OCI-LY7 (cell line): ENCODE measurements at regions not wholly inside any gene's neighbourhood (a gene's known extent, or its start where the extent isn't known, plus 50 kb on each side); places are given as distances from the start of the nearest gene placed in this dataset.

Experiments used
- BruUV-seq: library from RNA; stranded (reverse); fragments of 400-500 nt; replicated peaks from 2 replicates; lab custom pipeline; 2021; lab: Mats Ljungman, UMichigan
- CTCF ChIA-PET: fragments of 300-600 bp; sonication (Branson Sonifier 250); formaldehyde crosslinking; loops from one replicate; lab custom pipeline; 2022; ENCODE audit warnings: antibody characterized with exemption; ENCODE audit not compliant: unreplicated experiment; lab: Charles Lee
- POLR2A ChIA-PET: fragments of 300-600 bp; sonication (Branson Sonifier 250); formaldehyde crosslinking; loops from one replicate; lab custom pipeline; 2022; ENCODE audit warnings: antibody characterized with exemption; lab: Charles Lee
- DNase-seq: peaks from one replicate; pipeline ENCODE4 v3.0.0-alpha.2; 2015; ENCODE audit warnings: low spot score
- H2AFZ ChIP-seq: fragments of 200-600 bp; sonication (generic), shearing (Covaris generic); 2 replicates; pipeline ENCODE4 v1.6.1; 2014; ENCODE audit warnings: mild to moderate bottlenecking, antibody characterized with exemption, low read length, moderate library complexity
- H3K27ac ChIP-seq: fragments of 200-600 bp; sonication (generic); 2 replicates; pipeline ENCODE4 v1.5.1; 2014; ENCODE audit warnings: mixed run types, low read depth, mild to moderate bottlenecking, moderate library complexity, low read length, inconsistent platforms; ENCODE audit not compliant: poor library complexity, severe bottlenecking
- H3K36me3 ChIP-seq: fragments of 200-600 bp; sonication (generic); 2 replicates; pipeline ENCODE4 v1.6.1; 2014; ENCODE audit warnings: mild to moderate bottlenecking, antibody characterized with exemption, low read length, moderate library complexity, mixed read lengths; ENCODE audit not compliant: insufficient read depth
- H3K4me1 ChIP-seq: fragments of 200-600 bp; sonication (generic); 2 replicates; pipeline ENCODE4 v1.5.1; 2014; ENCODE audit warnings: mild to moderate bottlenecking, low read length; ENCODE audit not compliant: insufficient read depth, poor library complexity, severe bottlenecking
- H3K4me2 ChIP-seq: fragments of 200-600 bp; sonication (generic); 2 replicates; pipeline ENCODE4 v1.6.1; 2014; ENCODE audit warnings: mild to moderate bottlenecking, low read length
- H3K4me3 ChIP-seq: fragments of 200-600 bp; sonication (generic); 2 replicates; pipeline ENCODE4 v1.5.1; 2014; ENCODE audit warnings: mild to moderate bottlenecking, low read depth, low read length; ENCODE audit not compliant: poor library complexity, severe bottlenecking
- H3K79me2 ChIP-seq: fragments of 200-600 bp; sonication (generic); 2 replicates; pipeline ENCODE4 v1.6.1; 2016; ENCODE audit warnings: low read depth, mild to moderate bottlenecking, low read length, moderate library complexity, mixed read lengths; ENCODE audit not compliant: insufficient read depth
- H3K9me2 ChIP-seq: fragments of 200-600 bp; sonication (generic); 2 replicates; pipeline ENCODE4 v1.6.1; 2016; ENCODE audit warnings: mild to moderate bottlenecking, low read length, mixed read lengths; ENCODE audit not compliant: insufficient read depth
- H3K9me3 ChIP-seq: fragments of 200-600 bp; sonication (generic); 2 replicates; pipeline ENCODE4 v1.6.1; 2014; ENCODE audit warnings: mild to moderate bottlenecking, mixed run types, low read length, mixed read lengths
- H4K20me1 ChIP-seq: fragments of 200-600 bp; sonication (generic); 2 replicates; pipeline ENCODE4 v1.6.1; 2014; ENCODE audit warnings: mild to moderate bottlenecking, antibody characterized with exemption, low read length, moderate library complexity, mixed read lengths; ENCODE audit not compliant: insufficient read depth
- CTCF ChIP-seq: fragments of 200-600 bp; sonication (generic); conservative IDR thresholded peaks from 2 replicates; pipeline ENCODE4 v1.5.1; 2014; ENCODE audit warnings: mild to moderate bottlenecking, antibody characterized with exemption, low read length, moderate library complexity, mixed read lengths
- EZH2phosphoT487 ChIP-seq: fragments of 200-600 bp; sonication (generic); IDR thresholded peaks from 2 replicates; pipeline ENCODE4 v1.6.1; 2018; ENCODE audit warnings: low read depth, borderline replicate concordance, mild to moderate bottlenecking, mixed run types, antibody characterized with exemption, low read length, moderate library complexity, mixed read lengths
- intact Hi-C: fragments of 100-400 bp; cut with micrococcal nuclease; formaldehyde crosslinking; loops from one replicate; pipeline ENCODE4 v1.10.0; 2022; ENCODE audit not compliant: unreplicated experiment

GRCh38 chr15:77865701-77866100, 211.8 kb downstream of the TBC1D2B start:
- Histone ChIP-seq H3K4me1 (no peaks in the 10 kb centered on the region), H3K4me2 (no peak overlapping the region), H3K9me3 (no peaks in the 10 kb centered on the region), H4K20me1 (no peaks in the 10 kb centered on the region), H3K4me3 (no peak overlapping the region), H3K79me2 (no peaks in the 10 kb centered on the region), H2AFZ (no peak overlapping the region), H3K9me2 (no peaks in the 10 kb centered on the region), H3K36me3 (no peaks in the 10 kb centered on the region), H3K27ac (no peak overlapping the region)
- TF ChIP-seq EZH2phosphoT487 = no peak
- TF ChIP-seq CTCF = no peak
- intact Hi-C loops = no loop called here
- ChIA-PET CTCF (no interaction called here), POLR2A (no interaction called here)
- no TSS peak for BruUV-seq
- no peak for DNase-seq

GRCh38 chr15:77865106-77865610, 212.4 kb downstream of the TBC1D2B start:
- Histone ChIP-seq H3K36me3 (no peaks in the 10 kb centered on the region), H3K4me3 (no peak overlapping the region), H3K79me2 (no peaks in the 10 kb centered on the region), H3K9me3 (no peaks in the 10 kb centered on the region), H3K4me1 (no peaks in the 10 kb centered on the region), H4K20me1 (no peaks in the 10 kb centered on the region), H3K4me2 (no peak overlapping the region), H3K27ac (no peak overlapping the region), H2AFZ (no peak overlapping the region), H3K9me2 (no peaks in the 10 kb centered on the region)
- CTCF ChIA-PET = no interaction called here
- no TSS peak for BruUV-seq
- POLR2A ChIA-PET = no interaction called here
- DNase-seq = no peak
- TF ChIP-seq EZH2phosphoT487 (no peak), CTCF (no peak)
- intact Hi-C loops = no loop called here

- Histone ChIP-seq H2AFZ (no peak overlapping the region), H4K20me1 (no peaks in the 10 kb centered on the region), H3K4me3 (no peak overlapping the region), H3K27ac (no peak overlapping the region), H3K36me3 (no peaks in the 10 kb centered on the region), H3K79me2 (no peaks in the 10 kb centered on the region), H3K4me2 (no peak overlapping the region), H3K9me2 (no peaks in the 10 kb centered on the region), H3K4me1 (no peaks in the 10 kb centered on the region), H3K9me3 (no peaks in the 10 kb centered on the region)
- POLR2A ChIA-PET = no interaction called here
- CTCF ChIA-PET = no interaction called here
- intact Hi-C loops = no loop called here
- TF ChIP-seq CTCF (no peak), EZH2phosphoT487 (no peak)
- no peak for DNase-seq
- BruUV-seq = no TSS peak
Observed at GRCh38 chr15:77864211-77865105, 213.1 kb downstream of the TBC1D2B start.
